Transverse colon (tissue), 4 donors: ENCODE measurements at regions not wholly inside any gene's neighbourhood (a gene's known extent, or its start where the extent isn't known, plus 50 kb on each side); places are given as distances from the start of the nearest gene placed in this dataset.

Experiments
- CTCF ChIP-seq, 5 experiments: fragments of 200-600 bp in 3 of 5; fragments of 450-650 bp in 2 of 5; sonication (generic) in 3 of 5; IDR thresholded peaks; 1 replicate in 2 of 5; 2 replicates in 3 of 5; pipeline ENCODE4 v1.5.1; 2016 to 2017; ENCODE audit warnings: antibody characterized with exemption in 5 of 5, inconsistent platforms in 3 of 5, mild to moderate bottlenecking in 2 of 5, moderate library complexity in 1 of 5
- EP300 ChIP-seq: sonication (generic); formaldehyde crosslinking; IDR thresholded peaks from one replicate; pipeline ENCODE4 v1.6.1; 2017; ENCODE audit warnings: antibody characterized with exemption, low read depth
- POLR2A ChIP-seq: fragments of 450-650 bp; IDR thresholded peaks from one replicate; pipeline ENCODE4 v1.6.1; 2016; ENCODE audit warnings: antibody characterized with exemption, mild to moderate bottlenecking, moderate library complexity
- POLR2AphosphoS5 ChIP-seq, 3 donors: sonication (generic); formaldehyde crosslinking; IDR thresholded peaks; one replicate each; pipeline ENCODE4 v1.6.1; 2016; ENCODE audit warnings: antibody characterized with exemption in 3 of 3

- no peak for TF ChIP-seq CTCF (IDR thresholded peaks at IDR 0.05)
- TF ChIP-seq POLR2A, result no peak
- TF ChIP-seq POLR2AphosphoS5 (IDR thresholded peaks at IDR 0.05), result no peak
- TF ChIP-seq EP300, result no peak
Measured at GRCh38 chr16:87178177-87178863, 138.9 kb downstream of the C16orf95 start.
